ENCODE measurements at regions not wholly inside any gene's neighbourhood (a gene's known extent, or its start where the extent isn't known, plus 50 kb on each side); places are given as distances from the start of the nearest gene placed in this dataset.

GRCh38 chr12:61694214-61694613 lies 566.0 kb upstream of the USP15 start:
- TF ChIP-seq POLR2A (IDR thresholded peaks at IDR 0.05) (no peak), CTCF (IDR thresholded peaks at IDR 0.05) (no peak)
